G401.6 (cell line): ENCODE measurements at regions not wholly inside any gene's neighbourhood (a gene's known extent, or its start where the extent isn't known, plus 50 kb on each side); places are given as distances from the start of the nearest gene placed in this dataset.
"Not testable (repeated sequence)": the region's sequence is repeated elsewhere in the genome, so short reads cannot be mapped to it uniquely, and the experiment has no call there.

Experiments
- FAIRE-seq: peaks from 2 replicates; lab custom pipeline; 2012; peaks lifted over from hg19 to GRCh38; lab: Jason Lieb, UNC

DNA sequence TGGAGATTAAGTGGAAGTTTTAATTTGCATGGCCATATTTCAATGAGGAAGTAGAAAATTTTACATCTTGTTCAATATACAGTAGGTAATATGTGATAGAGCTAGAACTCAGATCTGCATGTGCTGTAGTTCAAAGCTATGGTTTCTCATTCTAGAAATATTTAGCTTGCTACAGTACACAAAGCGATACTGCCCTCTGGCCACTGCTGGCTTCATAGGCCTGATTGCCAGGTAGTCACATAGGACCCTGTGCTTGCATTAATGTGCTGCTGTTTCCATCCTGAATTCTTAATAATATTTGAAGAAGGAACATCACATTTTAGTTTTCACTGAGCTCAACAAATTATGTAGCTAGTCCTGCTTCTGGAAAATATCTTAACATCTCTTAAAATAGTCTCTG, 87.0 kb downstream of the PLSCR2 start:
- FAIRE-seq: no peak

DNA sequence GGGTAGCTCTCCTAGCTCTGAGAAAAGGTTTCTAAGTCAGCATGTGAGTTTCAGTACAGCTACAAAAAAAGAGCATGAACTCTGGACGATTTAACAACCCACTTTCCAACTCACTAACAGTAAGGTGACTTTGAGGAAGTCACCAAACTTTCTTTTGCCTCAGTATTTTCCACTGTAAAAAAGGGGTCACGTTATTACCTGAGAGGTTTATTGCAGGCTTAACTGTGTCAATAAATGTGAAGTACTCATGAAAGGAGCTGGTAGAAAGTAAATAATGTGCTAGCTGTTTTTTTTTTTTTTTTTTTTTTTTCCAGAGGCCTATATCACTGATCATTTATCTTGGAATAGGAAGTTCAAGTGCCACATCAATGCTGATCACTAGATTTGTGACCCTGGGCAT, 89.3 kb downstream of the PLSCR2 start:
- no peak for FAIRE-seq

GRCh38 chr3:146375219-146375618, 94.1 kb downstream of the PLSCR2 start:
- FAIRE-seq: no peak

DNA sequence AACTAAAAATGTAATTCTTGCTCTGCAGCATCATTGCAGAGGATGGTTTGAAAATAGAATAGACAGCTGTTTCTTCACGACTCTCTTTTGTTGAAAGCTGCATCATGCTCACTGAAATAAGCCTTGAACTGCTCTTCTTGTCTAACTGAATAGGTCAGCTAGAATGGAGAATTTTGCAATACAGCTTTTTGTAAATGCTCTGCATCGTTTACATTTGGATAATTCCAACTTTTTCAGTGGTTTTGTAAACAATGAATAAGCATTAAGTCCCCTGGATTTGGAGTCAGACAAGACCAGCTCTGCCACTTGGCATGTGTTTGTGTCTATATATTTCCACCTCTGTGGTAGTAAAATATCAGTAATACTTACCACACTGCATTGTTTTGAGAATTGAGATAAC, 95.2 kb downstream of the PLSCR2 start:
- no peak for FAIRE-seq

DNA sequence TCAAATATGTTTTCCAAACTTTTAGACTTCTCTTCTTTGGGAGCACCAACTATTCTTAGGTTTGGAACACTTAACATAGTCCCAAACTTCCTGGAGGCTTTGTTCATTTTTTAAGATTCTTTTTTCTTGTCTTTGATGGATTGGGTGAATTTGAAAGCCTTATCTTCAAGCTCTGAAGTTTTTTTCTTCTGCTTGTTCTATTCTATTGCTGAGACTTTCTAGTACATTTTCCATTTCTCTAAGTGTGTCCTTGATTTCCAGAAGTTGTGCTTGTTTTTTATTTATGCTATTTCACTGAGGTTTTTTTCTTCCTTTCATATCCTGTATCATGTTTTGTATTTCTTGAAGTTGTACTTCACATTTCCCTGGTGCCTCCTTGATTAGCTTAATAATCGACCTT, 97.5 kb downstream of the PLSCR2 start:
- FAIRE-seq: no peak

DNA sequence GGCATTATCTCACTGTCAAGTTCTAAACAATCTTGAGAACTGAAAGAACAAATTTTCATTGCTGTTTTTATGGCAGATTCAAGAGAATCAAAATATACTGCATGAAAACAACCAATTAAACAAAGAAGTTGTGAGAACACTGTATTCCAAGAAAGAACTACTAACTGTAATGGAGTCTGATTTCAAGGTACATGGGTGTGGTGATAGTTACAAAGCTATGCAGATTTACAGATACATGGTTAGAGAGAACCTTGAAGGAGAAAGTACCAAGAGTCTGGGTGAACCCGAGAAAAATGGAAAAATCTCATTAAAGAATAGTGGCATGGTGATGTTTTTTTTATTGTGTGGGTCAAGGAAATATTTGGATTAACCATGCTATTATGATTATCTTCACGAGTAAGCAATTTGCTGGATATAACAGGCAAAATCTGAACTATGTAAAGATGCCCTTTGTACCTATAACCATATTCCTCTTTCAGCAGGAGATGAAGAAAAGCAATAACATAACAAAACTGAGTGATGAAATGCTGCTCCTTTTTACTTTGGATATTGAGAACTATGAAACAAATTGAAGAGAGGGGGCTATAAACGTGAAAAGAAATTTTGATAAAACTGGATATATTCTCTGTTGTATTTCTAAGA, 100.4 kb downstream of the PLSCR2 start:
- FAIRE-seq: no peak

GRCh38 chr3:146359841-146360240, 108.9 kb upstream of the PLSCR4 start:
- FAIRE-seq: no peak

DNA sequence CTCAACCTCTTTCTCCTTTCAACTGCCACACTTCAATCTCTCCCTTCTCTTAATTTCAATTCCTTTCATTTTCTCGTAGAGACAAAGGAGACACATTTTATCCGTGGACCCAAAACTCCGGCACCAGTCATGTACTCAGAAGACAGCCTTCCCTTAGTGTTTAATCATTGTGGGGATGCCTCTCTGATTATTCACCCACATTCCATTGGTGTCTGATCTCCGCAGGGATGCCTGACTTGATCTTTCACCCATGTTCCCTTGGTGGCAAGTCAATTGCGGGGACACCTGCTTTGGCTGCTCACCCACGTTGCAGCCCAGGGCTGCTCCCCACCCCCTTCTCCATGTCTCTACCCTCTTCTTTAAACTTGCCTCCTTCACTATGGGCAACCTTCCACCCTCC, 103.5 kb upstream of the PLSCR4 start:
- FAIRE-seq: not testable (repeated sequence)

DNA sequence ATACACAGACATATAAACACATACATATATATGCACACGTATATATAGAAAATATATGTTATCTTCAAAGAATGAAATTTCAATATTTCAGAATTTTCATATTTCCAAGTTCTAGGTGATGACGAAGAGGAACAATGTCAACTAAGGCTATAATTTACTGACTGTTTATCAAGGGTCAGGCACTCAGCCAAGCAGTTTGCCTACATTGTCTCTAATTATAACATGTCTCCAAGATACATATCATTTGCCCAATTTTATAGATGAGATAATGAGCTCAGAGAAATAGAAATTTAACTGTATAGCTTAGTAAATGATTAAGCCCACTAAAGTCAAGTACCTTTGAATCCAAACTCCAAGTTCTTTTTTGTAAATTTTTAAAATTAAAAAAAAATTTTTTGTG, 99.9 kb upstream of the PLSCR4 start:
- FAIRE-seq: no peak

DNA sequence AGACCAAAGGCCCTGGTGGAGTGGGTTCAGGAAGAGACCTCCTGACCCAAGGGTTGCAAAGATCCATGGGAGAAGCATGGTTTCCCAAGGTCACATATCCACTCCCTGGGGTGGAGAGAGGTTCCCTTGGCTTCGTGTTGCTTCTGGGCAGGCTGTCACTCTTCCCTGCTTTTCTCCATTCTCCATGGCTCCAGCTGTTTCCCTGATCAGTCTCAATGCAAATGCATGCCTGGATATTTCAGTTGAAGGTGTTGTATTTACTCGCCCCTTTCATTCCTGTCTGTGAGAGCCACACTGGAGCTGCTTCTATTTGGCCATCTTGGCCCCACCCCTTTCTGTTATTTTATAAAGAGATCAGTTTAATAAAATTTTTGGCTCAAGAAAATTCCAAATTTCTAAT, 95.0 kb upstream of the PLSCR4 start:
- FAIRE-seq: no peak

GRCh38 chr3:146343551-146343950, 92.6 kb upstream of the PLSCR4 start:
- no peak for FAIRE-seq

DNA sequence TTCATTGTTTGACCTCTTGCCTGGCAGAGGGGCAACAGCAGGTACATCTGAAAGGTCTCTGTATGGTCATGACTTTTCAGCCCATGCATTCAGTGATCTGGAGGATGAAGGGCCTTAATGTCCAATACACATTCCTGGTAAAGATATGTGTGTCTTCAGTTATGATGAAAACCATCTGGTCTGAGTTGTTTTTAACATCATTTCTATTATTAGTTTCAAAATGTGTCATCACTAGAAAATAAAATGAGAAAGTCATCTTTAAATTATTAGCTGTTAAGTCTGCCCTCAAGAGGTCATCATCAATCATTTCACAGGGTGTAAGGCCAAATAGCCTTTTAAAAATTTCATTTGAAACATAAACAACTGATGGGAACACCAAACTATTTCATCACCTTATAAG, 92.1 kb upstream of the PLSCR4 start:
- FAIRE-seq: no peak

GRCh38 chr3:146339349-146339748, 88.4 kb upstream of the PLSCR4 start:
- FAIRE-seq: no peak

GRCh38 chr3:146337991-146338390, 87.1 kb upstream of the PLSCR4 start:
- no peak for FAIRE-seq

GRCh38 chr3:146335386-146335785, 84.5 kb upstream of the PLSCR4 start:
- no peak for FAIRE-seq

GRCh38 chr3:146334151-146334550, 83.2 kb upstream of the PLSCR4 start:
- FAIRE-seq: no peak

DNA sequence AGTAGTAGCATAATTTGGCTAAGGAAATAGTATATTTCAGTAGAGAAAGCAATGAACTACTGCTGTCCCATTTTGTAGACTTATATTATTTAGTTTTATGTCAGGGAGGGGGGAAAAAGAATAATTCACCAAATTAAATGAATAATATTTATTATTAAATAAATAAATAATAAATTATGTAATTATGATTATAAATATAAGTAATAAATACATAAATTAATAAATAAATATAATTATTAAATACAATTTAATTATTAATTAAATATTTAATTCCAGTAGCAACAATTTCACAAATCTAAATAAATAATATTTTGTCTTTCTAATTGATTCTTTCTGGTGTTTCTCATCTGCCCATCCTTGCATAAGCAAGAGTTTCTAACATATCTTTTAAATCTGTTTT, 81.1 kb upstream of the PLSCR4 start:
- FAIRE-seq: peak; percentile 92

DNA sequence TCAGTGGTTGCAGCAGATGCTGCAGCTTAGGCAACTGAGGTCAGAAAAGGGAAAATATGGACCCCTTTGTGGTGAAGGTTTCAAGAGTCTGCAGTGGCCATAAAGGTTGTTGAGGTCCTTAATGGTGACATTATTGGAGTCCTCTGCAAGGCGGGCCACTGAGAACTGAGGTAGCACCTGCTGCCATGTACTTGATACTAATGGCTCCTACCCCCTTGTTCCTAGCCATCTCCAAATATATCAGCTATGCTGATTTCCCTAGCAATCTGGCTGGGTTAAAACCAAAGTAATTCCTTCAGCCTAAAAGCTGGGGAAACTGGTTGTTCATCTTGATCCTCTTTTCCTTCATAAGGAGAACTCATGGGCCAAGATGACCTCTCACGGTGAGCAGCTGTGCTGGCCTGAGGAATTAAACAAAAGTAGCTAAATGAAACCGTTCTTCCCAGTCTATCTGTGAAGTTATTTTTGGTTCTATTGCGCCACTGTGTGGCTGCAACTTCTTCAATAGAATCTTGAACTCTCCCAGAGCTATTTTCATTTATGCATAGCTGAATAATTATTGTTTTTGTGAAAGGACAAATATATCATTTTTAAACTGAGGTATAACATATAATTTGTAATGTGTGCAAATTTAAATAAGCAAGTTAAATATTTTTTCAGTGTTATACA, 76.1 kb upstream of the PLSCR4 start:
- FAIRE-seq: no peak

- no peak for FAIRE-seq
Observed at GRCh38 chr3:146325170-146325569, 74.3 kb upstream of the PLSCR4 start.

DNA sequence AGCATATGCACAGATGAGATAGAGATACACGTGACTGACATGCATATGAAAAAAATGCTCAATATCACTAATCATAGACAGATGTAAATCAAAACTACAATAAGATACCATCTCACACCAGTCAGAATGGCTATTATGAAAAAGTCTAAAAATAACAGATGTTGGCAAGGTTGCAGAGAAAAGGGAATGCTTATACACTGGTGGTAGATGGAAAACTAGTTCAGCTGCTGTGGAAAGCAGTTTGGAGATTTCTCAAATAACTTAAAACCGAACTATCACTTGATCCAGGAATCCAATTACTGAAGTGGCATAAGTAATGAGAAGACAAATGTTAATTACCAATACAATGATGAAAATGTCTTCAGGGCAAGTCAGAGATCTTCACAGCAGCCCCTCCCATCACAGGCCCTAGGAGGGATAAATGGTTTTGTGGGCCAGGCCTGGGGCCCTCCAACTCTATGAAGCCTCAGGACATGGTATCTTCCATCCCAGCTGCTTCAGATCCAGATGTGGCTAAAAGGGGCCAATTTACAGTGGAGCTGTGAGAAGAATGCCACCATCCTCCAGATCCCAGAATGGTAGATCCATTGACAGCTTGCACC, 71.4 kb upstream of the PLSCR4 start:
- FAIRE-seq: no peak

- no peak for FAIRE-seq
Observed at GRCh38 chr3:146314871-146315270, 64.0 kb upstream of the PLSCR4 start.

DNA sequence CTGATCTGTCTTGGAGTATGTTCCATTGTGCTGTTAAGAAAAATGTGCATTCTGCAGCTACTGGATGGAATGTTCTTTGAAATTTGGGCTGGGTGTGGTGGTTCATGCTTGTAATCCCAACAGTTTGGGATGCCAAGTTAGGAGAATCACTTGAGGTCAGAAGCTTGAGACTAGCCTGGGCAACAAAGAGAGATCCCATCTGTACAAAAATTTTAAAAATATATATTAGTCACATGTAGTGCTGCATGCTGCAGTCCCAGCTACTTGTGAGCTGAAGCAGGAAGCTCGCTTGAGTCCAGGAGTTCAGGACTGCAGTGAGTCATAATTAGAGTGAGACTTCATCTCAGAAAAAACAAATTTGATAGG, 62.8 kb upstream of the PLSCR4 start:
- no peak for FAIRE-seq

DNA sequence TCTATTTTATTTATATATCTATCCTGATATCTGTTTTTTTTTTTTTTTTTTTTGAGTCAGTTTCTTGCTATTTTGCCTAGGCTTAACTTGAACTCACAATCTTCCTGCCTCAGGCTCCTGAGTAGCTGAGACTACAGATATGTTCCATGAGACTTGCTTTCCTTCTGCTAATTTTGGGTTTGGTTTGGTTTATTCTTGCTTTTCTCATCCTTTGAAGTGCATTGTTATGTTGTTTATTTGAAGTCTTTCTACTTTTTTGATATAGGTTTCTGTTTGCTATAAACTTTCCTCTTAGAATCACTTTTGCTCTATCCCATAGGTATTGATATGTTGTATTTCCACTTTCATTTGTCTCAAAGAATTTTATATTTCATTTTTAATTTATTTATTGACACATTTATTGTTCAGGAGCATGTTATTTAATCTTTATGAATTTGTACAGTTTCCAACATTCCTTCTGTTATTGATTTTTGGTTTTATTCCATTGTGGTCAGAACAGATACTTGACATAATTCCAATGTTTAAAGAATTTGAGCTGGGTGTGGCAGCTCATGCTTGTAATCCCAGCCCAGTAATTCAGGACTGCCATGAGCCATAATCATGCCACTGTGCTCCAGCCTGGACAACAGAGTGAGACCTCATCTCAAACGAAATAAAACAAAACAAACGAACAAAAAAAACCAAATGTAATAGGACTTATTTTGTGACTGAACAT, 62.3 kb upstream of the PLSCR4 start:
- FAIRE-seq: no peak
